CD8-positive, alpha-beta memory T cell (primary cell): ENCODE measurements at regions not wholly inside any gene's neighbourhood (a gene's known extent, or its start where the extent isn't known, plus 50 kb on each side); places are given as distances from the start of the nearest gene placed in this dataset.
A peak's percentile ranks its signal among the peaks of the same experiment; 100 is the strongest.

Experiments used
- CTCF ChIA-PET: fragments of 350-600 bp; sonication (Branson Sonifier 250); formaldehyde crosslinking; loops from one replicate; lab custom pipeline; 2021; ENCODE audit warnings: antibody characterized with exemption; lab: Charles Lee
- POLR2A ChIA-PET: fragments of 350-600 bp; sonication (Branson Sonifier 250); formaldehyde crosslinking; loops from one replicate; lab custom pipeline; 2021; ENCODE audit warnings: antibody characterized with exemption; lab: Charles Lee
- DNase-seq, 5 donors: peaks; one replicate each; pipeline versions ENCODE4 v3.0.0 to v3.0.0-alpha.2; 2020 to 2022; ENCODE audit warnings: mixed read lengths in 1 of 5
- H3K27ac ChIP-seq: one replicate; pipeline ENCODE4 v1.7.0; 2013; ENCODE audit warnings: low read depth, mild to moderate bottlenecking, low read length, moderate library complexity
- H3K27me3 ChIP-seq: 2 replicates; pipeline ENCODE4 v1.7.0; 2013; ENCODE audit warnings: low read length, mild to moderate bottlenecking; ENCODE audit not compliant: insufficient read depth, poor library complexity, severe bottlenecking
- H3K36me3 ChIP-seq: 2 replicates; pipeline ENCODE4 v1.7.0; 2013; ENCODE audit warnings: mild to moderate bottlenecking, low read length, moderate library complexity; ENCODE audit not compliant: insufficient read depth
- H3K4me1 ChIP-seq: 2 replicates; pipeline ENCODE4 v1.7.0; 2013; ENCODE audit warnings: mild to moderate bottlenecking, low read length, moderate library complexity; ENCODE audit not compliant: insufficient read depth
- H3K4me3 ChIP-seq: 2 replicates; pipeline ENCODE4 v1.7.0; 2013; ENCODE audit warnings: mild to moderate bottlenecking, low read length
- H3K9me3 ChIP-seq: 2 replicates; pipeline ENCODE4 v1.7.0; 2013; ENCODE audit warnings: mild to moderate bottlenecking, low read length
- H3K27ac Mint-ChIP-seq, 8 donors: one replicate each; pipeline ENCODE4 v1.8.0; 2020 to 2021; ENCODE audit warnings: mixed read lengths in 8 of 8, mild to moderate bottlenecking in 6 of 8, inconsistent platforms in 3 of 8, moderate library complexity in 3 of 8
- H3K27me3 Mint-ChIP-seq, 2 donors: one replicate each; pipeline ENCODE4 v1.8.0; 2020 to 2021; ENCODE audit warnings: mixed read lengths in 2 of 2, mild to moderate bottlenecking in 1 of 2, moderate library complexity in 1 of 2
- H3K36me3 Mint-ChIP-seq, 3 donors: one replicate each; pipeline ENCODE4 v1.8.0; 2020 to 2021; ENCODE audit warnings: mixed read lengths in 3 of 3, inconsistent platforms in 1 of 3, mild to moderate bottlenecking in 1 of 3
- H3K4me1 Mint-ChIP-seq, 3 donors: one replicate each; pipeline ENCODE4 v1.8.0; 2020 to 2021; ENCODE audit warnings: mixed read lengths in 3 of 3, inconsistent platforms in 1 of 3, mild to moderate bottlenecking in 1 of 3
- H3K4me3 Mint-ChIP-seq, 7 donors: one replicate each; pipeline ENCODE4 v1.8.0; 2020 to 2021; ENCODE audit warnings: mixed read lengths in 7 of 7, mild to moderate bottlenecking in 6 of 7, moderate library complexity in 4 of 7, inconsistent platforms in 2 of 7
- H3K9me3 Mint-ChIP-seq, 5 donors: one replicate each; pipeline ENCODE4 v1.8.0; 2020 to 2022; ENCODE audit warnings: mixed read lengths in 5 of 5, mild to moderate bottlenecking in 3 of 5, moderate library complexity in 2 of 5, inconsistent platforms in 1 of 5

DNA sequence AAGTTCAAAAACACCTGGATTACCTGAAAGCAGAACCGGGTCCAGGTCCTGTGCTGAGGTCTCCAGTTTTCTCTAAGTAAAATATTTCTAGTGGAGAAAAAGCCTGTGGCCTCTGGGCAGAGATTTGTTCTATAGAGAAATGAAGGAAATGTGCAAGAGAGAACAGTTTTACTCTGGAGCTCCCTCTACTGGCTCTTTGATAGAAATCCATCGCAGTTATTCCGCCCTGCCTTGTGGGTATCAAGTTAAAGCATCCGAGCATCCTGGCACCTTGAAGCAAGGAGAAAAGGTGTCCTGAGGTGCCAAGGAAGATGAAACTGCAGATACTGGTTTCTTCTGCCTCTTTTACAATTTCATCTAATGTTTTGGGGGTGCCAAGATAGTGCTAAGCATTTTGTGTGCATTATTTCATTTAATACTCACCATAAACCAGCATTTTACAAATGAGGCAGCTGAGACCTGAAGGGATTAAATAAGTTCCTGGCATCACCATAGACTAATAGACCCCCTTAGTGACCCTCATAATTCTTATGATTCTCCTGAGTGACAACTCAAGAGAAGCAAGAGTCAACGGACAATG, 113.1 kb upstream of the HSD17B12 start:
- Mint-ChIP-seq H3K9me3 (no peaks in the 10 kb centered on the region), H3K27me3 (peaks cover 12 to 67% of the 10 kb centered on the region in 2 donors), H3K4me3 (no peak overlapping the region), H3K4me1 (no peaks in the 10 kb centered on the region), H3K27ac (no peak overlapping the region), H3K36me3 (no peaks in the 10 kb centered on the region)
- ChIA-PET CTCF (interaction anchor here (1.5 kb wide), 1 partner anchor 9 kb away, joined by 11 read pairs; no protein-coding TSS in a partner anchor), POLR2A (no interaction called here)
- Histone ChIP-seq H3K9me3 (no peaks in the 10 kb centered on the region), H3K4me1 (no peaks in the 10 kb centered on the region), H3K4me3 (no peak overlapping the region), H3K36me3 (no peaks in the 10 kb centered on the region), H3K27me3 (peaks cover under 1% of the 10 kb centered on the region), H3K27ac (no peak overlapping the region)
- no peak for DNase-seq

DNA sequence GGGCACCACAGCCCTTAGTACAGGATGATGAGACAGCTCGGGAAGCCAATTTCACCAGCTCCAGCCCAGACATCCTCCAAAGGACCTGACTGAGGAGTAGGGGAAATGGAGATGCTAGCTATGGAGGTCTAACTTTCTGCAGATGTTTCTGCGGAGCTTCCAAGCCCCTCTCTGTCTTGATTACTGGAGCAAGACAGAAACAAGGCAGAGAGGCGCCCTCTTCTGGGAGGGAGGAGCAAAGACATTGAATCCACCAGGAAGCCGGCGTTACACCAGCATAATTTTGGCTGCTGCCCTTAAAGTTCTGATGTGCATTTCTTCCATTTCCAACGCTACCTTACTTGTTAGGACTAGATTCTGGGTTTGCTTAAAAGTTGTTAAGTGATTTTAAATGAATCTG, 107.3 kb upstream of the HSD17B12 start:
- H3K9me3 Mint-ChIP-seq, result peaks cover 0 to 2% (median 1%) of the 10 kb centered on the region in 5 donors
- no peak overlapping the region for H3K27ac Mint-ChIP-seq
- H3K4me3 Mint-ChIP-seq, result no peak overlapping the region
- Histone ChIP-seq H3K27ac (no peak overlapping the region), H3K4me3 (no peak overlapping the region), H3K9me3 (no peaks in the 10 kb centered on the region), H3K4me1 (no peaks in the 10 kb centered on the region), H3K36me3 (no peaks in the 10 kb centered on the region), H3K27me3 (peaks cover 44% of the 10 kb centered on the region)
- peaks cover 7 to 30% (median 15%) of the 10 kb centered on the region in 3 donors for H3K4me1 Mint-ChIP-seq
- H3K36me3 Mint-ChIP-seq, result no peaks in the 10 kb centered on the region
- CTCF ChIA-PET, result interaction anchor here (1.4 kb wide), 1 partner anchor 10 kb away, joined by 3 read pairs; no protein-coding TSS in a partner anchor
- no peak for DNase-seq
- H3K27me3 Mint-ChIP-seq, result peaks cover 44 to 95% of the 10 kb centered on the region in 2 donors
- POLR2A ChIA-PET, result no interaction called here

DNA sequence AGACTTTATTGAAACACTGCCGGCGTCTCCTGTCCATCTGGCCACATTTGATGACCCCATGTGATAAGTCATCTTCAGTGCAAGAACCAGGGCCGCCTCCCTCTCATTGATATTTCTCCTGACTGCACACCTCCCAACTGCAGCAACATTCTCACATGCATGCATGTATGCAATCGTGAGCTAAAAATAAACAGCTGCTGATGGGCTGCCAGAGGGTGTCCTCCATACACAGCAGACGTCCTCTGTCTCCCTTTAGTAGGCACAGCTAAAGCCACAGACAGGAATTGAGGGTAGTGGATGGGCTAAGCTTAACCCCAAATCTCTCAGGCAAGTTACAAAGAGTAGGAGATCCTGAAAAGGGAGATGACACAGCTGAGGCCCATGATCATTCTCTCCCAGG, 106.7 kb upstream of the HSD17B12 start:
- H3K9me3 ChIP-seq, result no peaks in the 10 kb centered on the region
- peaks cover 48% of the 10 kb centered on the region for H3K27me3 ChIP-seq
- Mint-ChIP-seq H3K27me3 (peaks cover 48 to 98% of the 10 kb centered on the region in 2 donors), H3K9me3 (peaks cover 0 to 2% (median 1%) of the 10 kb centered on the region in 5 donors), H3K4me1 (peaks cover 10 to 36% (median 15%) of the 10 kb centered on the region in 3 donors), H3K27ac (no peak overlapping the region), H3K4me3 (no peak overlapping the region), H3K36me3 (no peaks in the 10 kb centered on the region)
- ChIA-PET CTCF (interaction anchor here (0.6 to 1.1 kb wide), 2 partner anchors 8 to 17 kb away, joined by 3 read pairs; no protein-coding TSS in a partner anchor), POLR2A (no interaction called here)
- H3K36me3 ChIP-seq, result no peaks in the 10 kb centered on the region
- no peak overlapping the region for H3K4me3 ChIP-seq
- no peaks in the 10 kb centered on the region for H3K4me1 ChIP-seq
- no peak for DNase-seq
- H3K27ac ChIP-seq, result no peak overlapping the region

DNA sequence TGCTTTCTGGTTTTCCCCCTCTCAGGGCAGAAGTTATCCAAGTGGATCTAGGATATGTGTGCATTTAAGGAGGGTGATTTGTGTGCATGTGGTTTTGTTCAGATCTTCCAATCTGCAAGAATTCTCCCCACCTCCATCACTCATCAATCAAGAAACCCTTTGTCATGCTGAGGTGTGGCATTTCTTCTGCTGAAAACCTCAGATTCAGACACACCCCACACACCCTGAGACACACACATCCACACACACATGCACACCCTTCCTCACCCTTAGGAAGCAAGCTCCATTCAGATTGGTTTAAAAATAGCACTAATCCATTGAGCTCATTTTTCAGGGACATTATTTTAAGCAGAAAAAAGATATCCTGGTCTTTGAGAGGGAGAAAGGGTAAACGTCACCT, 106.1 kb upstream of the HSD17B12 start:
- Histone ChIP-seq H3K27me3 (peaks cover 48% of the 10 kb centered on the region), H3K36me3 (no peaks in the 10 kb centered on the region), H3K4me1 (no peaks in the 10 kb centered on the region), H3K4me3 (no peak overlapping the region), H3K9me3 (no peaks in the 10 kb centered on the region), H3K27ac (no peak overlapping the region)
- Mint-ChIP-seq H3K4me1 (peaks cover 10 to 40% (median 15%) of the 10 kb centered on the region in 3 donors), H3K27ac (no peak overlapping the region), H3K27me3 (peaks cover 48 to 96% of the 10 kb centered on the region in 2 donors), H3K4me3 (no peak overlapping the region), H3K9me3 (peaks cover 0 to 2% (median 1%) of the 10 kb centered on the region in 5 donors), H3K36me3 (no peaks in the 10 kb centered on the region)
- ChIA-PET POLR2A (no interaction called here), CTCF (interaction anchor here (0.6 to 1.1 kb wide), 2 partner anchors 9 to 16 kb away, joined by 3 read pairs; no protein-coding TSS in a partner anchor)
- no peak for DNase-seq

DNA sequence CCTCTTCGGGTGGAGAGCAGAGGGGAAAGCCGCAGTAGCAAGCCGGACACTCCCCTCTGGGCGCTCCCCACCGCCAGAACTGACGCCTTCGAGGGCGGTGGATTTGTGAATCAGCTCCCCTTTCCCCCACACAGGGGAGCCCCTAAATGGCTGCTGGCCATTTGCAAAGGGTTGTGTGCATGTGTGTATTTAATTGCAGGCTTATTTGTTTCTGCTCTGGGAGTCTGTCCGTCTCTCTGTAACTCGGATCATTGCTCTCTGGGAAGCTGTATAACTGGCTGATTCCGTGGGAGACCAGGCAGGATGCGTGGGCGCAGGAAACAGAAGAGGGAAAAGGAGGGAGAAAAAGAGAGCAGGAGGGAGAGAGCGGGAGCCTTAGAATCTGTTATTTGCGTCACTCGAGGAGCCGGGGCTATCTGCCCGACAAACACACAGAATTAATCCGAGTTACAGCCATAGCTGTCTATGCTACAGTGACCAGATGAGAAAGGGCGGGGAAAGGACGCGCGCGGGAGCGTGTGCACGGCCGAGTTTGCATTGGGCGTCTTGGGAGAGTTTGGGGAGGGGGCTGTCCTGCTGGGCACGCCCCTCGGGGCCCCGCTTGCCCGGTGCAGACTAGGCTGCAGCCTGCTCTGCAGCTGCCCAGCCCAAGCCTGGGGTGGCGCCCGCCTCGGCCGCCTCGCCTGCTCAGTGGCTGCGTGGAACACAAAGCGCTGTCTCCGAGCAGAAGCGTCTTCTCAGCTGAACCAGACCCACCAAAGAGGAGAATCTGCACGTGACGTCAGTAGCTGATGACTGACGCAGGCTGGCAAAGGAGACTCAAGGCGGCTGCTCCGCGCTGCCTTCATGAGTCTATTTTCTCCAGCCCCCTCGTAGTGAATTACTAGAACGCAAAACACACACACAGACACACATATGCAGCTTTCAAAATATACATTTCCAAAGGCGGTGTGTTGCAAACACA, 105.3 kb upstream of the HSD17B12 start:
- no peaks in the 10 kb centered on the region for H3K36me3 ChIP-seq
- Mint-ChIP-seq H3K4me1 (peaks cover 13 to 47% (median 17%) of the 10 kb centered on the region in 3 donors), H3K9me3 (peaks cover 0 to 2% (median 1%) of the 10 kb centered on the region in 5 donors), H3K36me3 (no peaks in the 10 kb centered on the region), H3K27ac (peak overlapping the region in 1 of 8 donors; percentile 14), H3K4me3 (peak overlapping the region in 2 of 7 donors; percentile 8 to 56), H3K27me3 (peaks cover 51 to 93% of the 10 kb centered on the region in 2 donors)
- H3K4me3 ChIP-seq, result no peak overlapping the region
- peaks cover 48% of the 10 kb centered on the region for H3K27me3 ChIP-seq
- peaks cover 4% of the 10 kb centered on the region for H3K4me1 ChIP-seq
- no peak for DNase-seq
- no peaks in the 10 kb centered on the region for H3K9me3 ChIP-seq
- no peak overlapping the region for H3K27ac ChIP-seq
- CTCF ChIA-PET, result interaction anchor here (3.2 kb wide), 1 partner anchor 8 kb away, joined by 11 read pairs; no protein-coding TSS in a partner anchor
- POLR2A ChIA-PET, result no interaction called here

DNA sequence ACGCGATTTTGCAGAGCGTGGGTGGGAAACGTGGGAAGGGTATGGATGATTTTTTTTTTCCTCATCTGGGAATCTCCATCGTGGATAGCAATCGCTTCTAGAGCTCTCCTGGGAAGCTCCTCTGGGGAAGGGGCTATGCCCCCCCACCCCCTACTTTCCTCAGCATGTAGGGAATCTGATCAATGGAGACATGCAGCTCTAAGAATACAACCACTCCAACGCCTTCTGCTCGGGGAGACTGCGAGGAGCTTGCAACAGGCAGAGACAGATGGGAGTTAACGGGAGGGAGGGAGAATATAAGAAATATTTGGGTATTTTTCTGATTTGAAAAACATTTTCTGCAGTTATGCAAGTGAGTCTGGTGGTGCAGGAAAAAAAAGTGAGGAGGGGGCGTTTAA, 104.6 kb upstream of the HSD17B12 start:
- H3K9me3 ChIP-seq, result no peaks in the 10 kb centered on the region
- H3K4me3 ChIP-seq, result no peak overlapping the region
- H3K4me1 ChIP-seq, result peaks cover 8% of the 10 kb centered on the region
- DNase-seq, result no peak
- Mint-ChIP-seq H3K9me3 (peaks cover 0 to 5% (median 2%) of the 10 kb centered on the region in 5 donors), H3K4me3 (no peak overlapping the region), H3K4me1 (peaks cover 20 to 54% (median 24%) of the 10 kb centered on the region in 3 donors), H3K36me3 (no peaks in the 10 kb centered on the region), H3K27ac (no peak overlapping the region), H3K27me3 (peaks cover 56 to 93% of the 10 kb centered on the region in 2 donors)
- no peaks in the 10 kb centered on the region for H3K36me3 ChIP-seq
- H3K27me3 ChIP-seq, result peaks cover 51% of the 10 kb centered on the region
- ChIA-PET CTCF (interaction anchor here (3.2 kb wide), 1 partner anchor 9 kb away, joined by 11 read pairs; no protein-coding TSS in a partner anchor), POLR2A (no interaction called here)
- no peak overlapping the region for H3K27ac ChIP-seq

DNA sequence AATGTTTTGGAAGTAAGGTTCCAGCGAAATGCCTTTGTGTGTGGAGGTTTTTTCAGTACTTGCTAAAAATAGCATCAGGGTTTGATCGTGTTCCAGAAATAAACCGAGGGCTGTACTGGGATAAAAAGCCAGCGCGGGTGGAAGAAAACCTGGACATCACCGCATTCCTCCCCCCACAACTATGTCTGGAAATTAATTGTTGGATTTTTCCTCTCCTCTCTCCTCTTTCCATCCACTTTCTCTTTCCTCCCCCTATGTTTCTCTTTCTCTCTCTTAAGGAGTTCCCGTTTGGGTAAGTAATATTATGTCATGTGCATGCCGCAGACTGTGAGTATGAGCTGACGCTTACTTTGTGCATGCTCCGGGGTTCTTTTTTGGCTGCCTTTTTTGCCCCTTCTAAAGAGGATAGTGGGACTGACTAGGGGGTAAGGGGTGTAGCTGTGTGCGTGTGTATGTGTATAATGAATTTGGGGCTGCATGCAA, 104.2 kb upstream of the HSD17B12 start:
- Histone ChIP-seq H3K9me3 (no peaks in the 10 kb centered on the region), H3K27ac (no peak overlapping the region), H3K4me3 (no peak overlapping the region), H3K27me3 (peaks cover 51% of the 10 kb centered on the region), H3K36me3 (no peaks in the 10 kb centered on the region), H3K4me1 (peaks cover 10% of the 10 kb centered on the region)
- DNase-seq, result no peak
- H3K4me3 Mint-ChIP-seq, result peak overlapping the region in 3 of 7 donors; percentile 20 to 66 (median 28)
- POLR2A ChIA-PET, result no interaction called here
- no peaks in the 10 kb centered on the region for H3K36me3 Mint-ChIP-seq
- H3K4me1 Mint-ChIP-seq, result peaks cover 20 to 58% (median 28%) of the 10 kb centered on the region in 3 donors
- peaks cover 0 to 5% (median 2%) of the 10 kb centered on the region in 5 donors for H3K9me3 Mint-ChIP-seq
- no peak overlapping the region for H3K27ac Mint-ChIP-seq
- peaks cover 57 to 91% of the 10 kb centered on the region in 2 donors for H3K27me3 Mint-ChIP-seq
- CTCF ChIA-PET, result interaction anchor here (3.2 kb wide), 1 partner anchor 9 kb away, joined by 11 read pairs; no protein-coding TSS in a partner anchor
